Endothelial cell (in vitro differentiated cells): ENCODE measurements at regions not wholly inside any gene's neighbourhood (a gene's known extent, or its start where the extent isn't known, plus 50 kb on each side); places are given as distances from the start of the nearest gene placed in this dataset.

Experiments used
- DNase-seq: peaks from one replicate; pipeline ENCODE4 v3.0.0; 2021; ENCODE audit warnings: low spot score
- H3K27ac Mint-ChIP-seq: one replicate; pipeline ENCODE4 v1.8.0; 2021; ENCODE audit warnings: mixed read lengths, inconsistent platforms; ENCODE audit not compliant: unreplicated experiment
- H3K27me3 Mint-ChIP-seq: one replicate; pipeline ENCODE4 v1.8.0; 2021; ENCODE audit warnings: mild to moderate bottlenecking, moderate library complexity, mixed read lengths, inconsistent platforms; ENCODE audit not compliant: unreplicated experiment
- H3K36me3 Mint-ChIP-seq: one replicate; pipeline ENCODE4 v1.8.0; 2021; ENCODE audit warnings: mild to moderate bottlenecking, low read depth, mixed read lengths, inconsistent platforms; ENCODE audit not compliant: unreplicated experiment
- H3K4me1 Mint-ChIP-seq: one replicate; pipeline ENCODE4 v1.8.0; 2021; ENCODE audit warnings: mild to moderate bottlenecking, mixed read lengths, inconsistent platforms; ENCODE audit not compliant: unreplicated experiment
- H3K4me3 Mint-ChIP-seq: one replicate; pipeline ENCODE4 v1.8.0; 2021; ENCODE audit warnings: mild to moderate bottlenecking, mixed read lengths, inconsistent platforms; ENCODE audit not compliant: unreplicated experiment
- H3K9me3 Mint-ChIP-seq: one replicate; pipeline ENCODE4 v1.8.0; 2021; ENCODE audit warnings: mixed read lengths, inconsistent platforms; ENCODE audit not compliant: unreplicated experiment
- CTCF ChIP-seq: fragments of 200-600 bp; sonication (generic); IDR thresholded peaks from one replicate; pipeline ENCODE4 v1.5.0; 2021; ENCODE audit warnings: antibody characterized with exemption; ENCODE audit not compliant: unreplicated experiment

GRCh38 chr12:93944911-93945310 is 203.5 kb upstream of the PLXNC1 start:
- H3K4me1 Mint-ChIP-seq, result no peaks in the 10 kb centered on the region
- DNase-seq, result no peak
- H3K27me3 Mint-ChIP-seq, result peaks cover 3% of the 10 kb centered on the region
- H3K36me3 Mint-ChIP-seq, result no peaks in the 10 kb centered on the region
- H3K4me3 Mint-ChIP-seq, result no peak overlapping the region
- H3K9me3 Mint-ChIP-seq, result no peaks in the 10 kb centered on the region
- TF ChIP-seq CTCF, result no peak
- H3K27ac Mint-ChIP-seq, result no peak overlapping the region

GRCh38 chr12:93946542-93947150 is 201.7 kb upstream of the PLXNC1 start:
- DNase-seq, result no peak
- TF ChIP-seq CTCF, result no peak
- Mint-ChIP-seq H3K27ac (no peak overlapping the region), H3K36me3 (no peaks in the 10 kb centered on the region), H3K4me1 (no peaks in the 10 kb centered on the region), H3K4me3 (no peak overlapping the region), H3K27me3 (peaks cover 3% of the 10 kb centered on the region), H3K9me3 (no peaks in the 10 kb centered on the region)

- Mint-ChIP-seq H3K4me3 (no peak overlapping the region), H3K4me1 (no peaks in the 10 kb centered on the region), H3K27me3 (peaks cover 3% of the 10 kb centered on the region), H3K9me3 (no peaks in the 10 kb centered on the region), H3K27ac (no peak overlapping the region), H3K36me3 (no peaks in the 10 kb centered on the region)
- no peak for TF ChIP-seq CTCF
- no peak for DNase-seq
Measured at GRCh38 chr12:93947486-93947885, 200.9 kb upstream of the PLXNC1 start.

- TF ChIP-seq CTCF, result no peak
- no peak overlapping the region for H3K27ac Mint-ChIP-seq
- no peaks in the 10 kb centered on the region for H3K4me1 Mint-ChIP-seq
- H3K27me3 Mint-ChIP-seq, result no peaks in the 10 kb centered on the region
- no peaks in the 10 kb centered on the region for H3K36me3 Mint-ChIP-seq
- no peaks in the 10 kb centered on the region for H3K9me3 Mint-ChIP-seq
- no peak for DNase-seq
- no peak overlapping the region for H3K4me3 Mint-ChIP-seq
Measured at GRCh38 chr12:93950311-93950710, 198.1 kb upstream of the PLXNC1 start.

- H3K27me3 Mint-ChIP-seq, result no peaks in the 10 kb centered on the region
- H3K9me3 Mint-ChIP-seq, result no peaks in the 10 kb centered on the region
- no peak for DNase-seq
- H3K4me3 Mint-ChIP-seq, result no peak overlapping the region
- H3K27ac Mint-ChIP-seq, result no peak overlapping the region
- H3K36me3 Mint-ChIP-seq, result no peaks in the 10 kb centered on the region
- no peaks in the 10 kb centered on the region for H3K4me1 Mint-ChIP-seq
- no peak for TF ChIP-seq CTCF
Measured at GRCh38 chr12:93954166-93955112, 193.9 kb upstream of the PLXNC1 start.
